HS-27A (cell line): ENCODE measurements at regions not wholly inside any gene's neighbourhood (a gene's known extent, or its start where the extent isn't known, plus 50 kb on each side); places are given as distances from the start of the nearest gene placed in this dataset.

ENCODE experiments used
- DNase-seq: peaks from one replicate; pipeline ENCODE4 v3.0.0-alpha.2; 2012; ENCODE audit warnings: low read depth, missing footprints

- no peak for DNase-seq
These were observed 929.5 kb downstream of the VRK1 start for GRCh38 chr14:97726676-97727075.

- DNase-seq, result no peak
These were observed 933.5 kb downstream of the VRK1 start for GRCh38 chr14:97730706-97731105.

GRCh38 chr14:97731800-97732199, 934.6 kb downstream of the VRK1 start:
- DNase-seq, result no peak

- no peak for DNase-seq
These were observed 950.1 kb downstream of the VRK1 start for GRCh38 chr14:97747316-97747715.

- DNase-seq, result no peak
These were observed 951.4 kb downstream of the VRK1 start for GRCh38 chr14:97748616-97749015.

GRCh38 chr14:97757491-97757890, 960.3 kb downstream of the VRK1 start:
- DNase-seq, result no peak

GRCh38 chr14:97760050-97760449, 962.9 kb downstream of the VRK1 start:
- no peak for DNase-seq

- no peak for DNase-seq
These were observed 965.2 kb downstream of the VRK1 start for GRCh38 chr14:97762386-97762785.

- no peak for DNase-seq
These were observed 974.3 kb downstream of the VRK1 start for GRCh38 chr14:97771340-97772045.

GRCh38 chr14:97773598-97773997, 976.4 kb downstream of the VRK1 start:
- no peak for DNase-seq

- no peak for DNase-seq
These were observed 979.8 kb downstream of the VRK1 start for GRCh38 chr14:97776890-97777558.

GRCh38 chr14:97777622-97778355, 980.6 kb downstream of the VRK1 start:
- no peak for DNase-seq

GRCh38 chr14:97779140-97779539, 982.0 kb downstream of the VRK1 start:
- no peak for DNase-seq

GRCh38 chr14:97780804-97781203, 983.6 kb downstream of the VRK1 start:
- DNase-seq, result no peak

GRCh38 chr14:97781961-97782360, 984.8 kb downstream of the VRK1 start:
- DNase-seq, result no peak

- no peak for DNase-seq
These were observed 985.8 kb downstream of the VRK1 start for GRCh38 chr14:97782871-97783414.

GRCh38 chr14:97785495-97785894, 988.3 kb downstream of the VRK1 start:
- no peak for DNase-seq

GRCh38 chr14:97788364-97788763, 991.2 kb downstream of the VRK1 start:
- no peak for DNase-seq

- no peak for DNase-seq
These were observed 991.8 kb downstream of the VRK1 start for GRCh38 chr14:97788846-97789526.

- no peak for DNase-seq
These were observed 993.9 kb downstream of the VRK1 start for GRCh38 chr14:97791072-97791471.

- no peak for DNase-seq
These were observed 994.7 kb downstream of the VRK1 start for GRCh38 chr14:97791906-97792305.

- no peak for DNase-seq
These were observed 999.3 kb downstream of the VRK1 start for GRCh38 chr14:97796511-97796910.
